MCF 10A (cell line): ENCODE measurements at regions not wholly inside any gene's neighbourhood (a gene's known extent, or its start where the extent isn't known, plus 50 kb on each side); places are given as distances from the start of the nearest gene placed in this dataset.

Experiments
- BruUV-seq: library from RNA; stranded (reverse); fragments of 400-500 nt; replicated peaks from 2 replicates; lab custom pipeline; 2021; lab: Mats Ljungman, UMichigan
- CTCF ChIA-PET: fragments of 300-600 bp; sonication (Branson Sonifier 250); formaldehyde crosslinking; extraction: SDS; loops from one replicate; lab custom pipeline; 2021; ENCODE audit warnings: antibody characterized with exemption, inconsistent platforms; lab: Yijun Ruan, JAX
- POLR2A ChIA-PET: fragments of 300-600, 350-650 bp; sonication (Branson Sonifier 250); formaldehyde crosslinking; extraction: SDS; loops from one replicate; lab custom pipeline; 2020; ENCODE audit warnings: antibody characterized with exemption, inconsistent platforms; lab: Yijun Ruan, JAX
- DNase-seq: peaks from one replicate; pipeline ENCODE4 v3.0.0-alpha.2; 2018; ENCODE audit not compliant: unreplicated experiment
- H3K27ac Mint-ChIP-seq: one replicate; pipeline ENCODE4 v1.8.0; 2022; ENCODE audit warnings: mild to moderate bottlenecking, low read depth, mixed read lengths; ENCODE audit not compliant: unreplicated experiment
- H3K27me3 Mint-ChIP-seq: one replicate; pipeline ENCODE4 v1.8.0; 2022; ENCODE audit warnings: mixed read lengths; ENCODE audit not compliant: insufficient read depth, unreplicated experiment
- H3K36me3 Mint-ChIP-seq: one replicate; pipeline ENCODE4 v1.8.0; 2022; ENCODE audit warnings: mild to moderate bottlenecking, moderate library complexity, mixed read lengths; ENCODE audit not compliant: insufficient read depth, unreplicated experiment
- H3K4me1 Mint-ChIP-seq: one replicate; pipeline ENCODE4 v1.8.0; 2022; ENCODE audit warnings: mixed read lengths; ENCODE audit not compliant: insufficient read depth, unreplicated experiment
- H3K4me3 Mint-ChIP-seq: one replicate; pipeline ENCODE4 v1.8.0; 2022; ENCODE audit warnings: mild to moderate bottlenecking, moderate library complexity, mixed read lengths; ENCODE audit not compliant: unreplicated experiment
- H3K9me3 Mint-ChIP-seq: one replicate; pipeline ENCODE4 v1.8.0; 2022; ENCODE audit warnings: mixed read lengths; ENCODE audit not compliant: unreplicated experiment
- intact Hi-C: fragments of 100-400 bp; cut with micrococcal nuclease; formaldehyde crosslinking; loops from 2 replicates; pipeline ENCODE4 v1.14.1; 2022
- TF ChIP-seq, protein P1 (sequence below): fragments of 200-600 bp; IDR thresholded peaks from one replicate; pipeline ENCODE4 v1.8.0; 2022; ENCODE audit warnings: antibody characterized with exemption, mild to moderate bottlenecking; ENCODE audit not compliant: unreplicated experiment

DNA sequence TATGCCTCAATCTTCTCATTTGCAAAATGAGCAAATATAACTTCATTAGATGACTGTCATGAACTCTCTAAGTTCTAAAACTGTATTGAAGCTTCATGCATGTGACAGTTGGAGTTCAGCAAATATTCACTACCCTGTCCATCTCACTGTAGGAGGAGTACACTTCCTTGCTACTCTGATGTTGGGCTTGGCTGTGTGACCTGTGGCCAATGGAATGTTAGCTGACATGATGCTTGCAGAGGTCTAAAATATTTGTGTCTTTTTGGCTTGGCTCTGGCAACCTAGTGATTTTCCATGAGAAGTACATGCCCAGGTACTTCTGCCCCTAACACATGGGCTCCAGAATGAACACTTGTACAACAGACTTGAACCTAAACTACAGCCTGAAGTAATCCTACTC, 203.1 kb upstream of the ANKH start:
- no peaks in the 10 kb centered on the region for H3K27me3 Mint-ChIP-seq
- no peak overlapping the region for H3K4me3 Mint-ChIP-seq
- H3K36me3 Mint-ChIP-seq = no peaks in the 10 kb centered on the region
- intact Hi-C loops = no loop called here
- BruUV-seq = no TSS peak
- H3K4me1 Mint-ChIP-seq = no peaks in the 10 kb centered on the region
- ChIA-PET POLR2A (no interaction called here), CTCF (interaction anchor here (0.6 to 0.8 kb wide), 3 partner anchors 12 to 936 kb away, joined by 3 to 4 read pairs (median 3); no protein-coding TSS in a partner anchor)
- H3K27ac Mint-ChIP-seq = no peak overlapping the region
- H3K9me3 Mint-ChIP-seq = no peaks in the 10 kb centered on the region
- TF ChIP-seq, protein P1, sequence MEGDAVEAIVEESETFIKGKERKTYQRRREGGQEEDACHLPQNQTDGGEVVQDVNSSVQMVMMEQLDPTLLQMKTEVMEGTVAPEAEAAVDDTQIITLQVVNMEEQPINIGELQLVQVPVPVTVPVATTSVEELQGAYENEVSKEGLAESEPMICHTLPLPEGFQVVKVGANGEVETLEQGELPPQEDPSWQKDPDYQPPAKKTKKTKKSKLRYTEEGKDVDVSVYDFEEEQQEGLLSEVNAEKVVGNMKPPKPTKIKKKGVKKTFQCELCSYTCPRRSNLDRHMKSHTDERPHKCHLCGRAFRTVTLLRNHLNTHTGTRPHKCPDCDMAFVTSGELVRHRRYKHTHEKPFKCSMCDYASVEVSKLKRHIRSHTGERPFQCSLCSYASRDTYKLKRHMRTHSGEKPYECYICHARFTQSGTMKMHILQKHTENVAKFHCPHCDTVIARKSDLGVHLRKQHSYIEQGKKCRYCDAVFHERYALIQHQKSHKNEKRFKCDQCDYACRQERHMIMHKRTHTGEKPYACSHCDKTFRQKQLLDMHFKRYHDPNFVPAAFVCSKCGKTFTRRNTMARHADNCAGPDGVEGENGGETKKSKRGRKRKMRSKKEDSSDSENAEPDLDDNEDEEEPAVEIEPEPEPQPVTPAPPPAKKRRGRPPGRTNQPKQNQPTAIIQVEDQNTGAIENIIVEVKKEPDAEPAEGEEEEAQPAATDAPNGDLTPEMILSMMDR = no peak
- no peak for DNase-seq

DNA sequence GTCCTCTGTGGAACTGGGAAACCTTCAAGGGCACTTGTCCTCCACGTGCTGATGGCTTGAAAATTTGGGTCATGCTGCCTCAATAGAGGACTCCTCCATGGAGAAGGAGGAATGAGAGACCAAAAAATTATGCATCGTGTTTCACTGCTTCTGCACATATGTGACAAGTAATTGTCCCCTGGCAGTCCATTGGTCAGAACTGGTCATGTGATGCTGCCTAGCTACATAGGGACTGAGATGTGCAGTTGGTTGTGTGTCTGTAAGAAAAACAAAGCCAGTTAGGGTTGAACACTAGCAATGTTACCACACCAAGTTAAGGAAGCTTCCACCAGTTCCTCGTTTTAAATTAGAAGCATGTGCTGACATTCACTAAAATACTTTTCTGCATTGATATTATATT, 201.9 kb upstream of the ANKH start:
- BruUV-seq = no TSS peak
- ChIA-PET CTCF (interaction anchor here (0.7 kb wide), 1 partner anchor 1671 kb away, joined by 3 read pairs; no protein-coding TSS in a partner anchor), POLR2A (no interaction called here)
- Mint-ChIP-seq H3K4me3 (no peak overlapping the region), H3K4me1 (no peaks in the 10 kb centered on the region), H3K27ac (no peak overlapping the region), H3K36me3 (no peaks in the 10 kb centered on the region), H3K27me3 (no peaks in the 10 kb centered on the region), H3K9me3 (no peaks in the 10 kb centered on the region)
- TF ChIP-seq, protein P1 = no peak
- intact Hi-C loops = no loop called here
- no peak for DNase-seq

DNA sequence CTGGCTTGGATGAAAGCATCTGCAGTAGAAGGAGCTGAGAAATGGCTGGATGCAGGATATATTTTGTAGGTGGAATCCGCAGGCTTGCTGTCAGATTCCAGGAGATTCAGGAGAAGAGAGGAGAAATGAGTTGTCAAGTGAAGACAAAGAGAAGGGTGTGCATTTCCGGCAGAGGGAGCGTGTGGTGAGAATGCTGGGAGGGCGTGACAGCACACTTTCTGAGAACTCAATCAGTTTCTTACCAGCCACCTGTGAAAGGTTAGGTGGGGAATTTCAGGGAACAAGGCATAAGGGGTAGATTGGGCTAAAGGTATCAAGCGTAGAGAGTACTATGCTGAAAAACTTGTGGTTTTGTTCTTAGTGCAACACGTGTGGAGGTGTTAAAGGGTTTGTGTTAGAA, 199.3 kb upstream of the ANKH start:
- H3K27ac Mint-ChIP-seq = no peak overlapping the region
- H3K4me3 Mint-ChIP-seq = no peak overlapping the region
- no peaks in the 10 kb centered on the region for H3K4me1 Mint-ChIP-seq
- H3K36me3 Mint-ChIP-seq = no peaks in the 10 kb centered on the region
- TF ChIP-seq, protein P1 = no peak
- intact Hi-C loops = no loop called here
- no peaks in the 10 kb centered on the region for H3K9me3 Mint-ChIP-seq
- H3K27me3 Mint-ChIP-seq = no peaks in the 10 kb centered on the region
- BruUV-seq = no TSS peak
- ChIA-PET CTCF (no interaction called here), POLR2A (no interaction called here)
- no peak for DNase-seq

DNA sequence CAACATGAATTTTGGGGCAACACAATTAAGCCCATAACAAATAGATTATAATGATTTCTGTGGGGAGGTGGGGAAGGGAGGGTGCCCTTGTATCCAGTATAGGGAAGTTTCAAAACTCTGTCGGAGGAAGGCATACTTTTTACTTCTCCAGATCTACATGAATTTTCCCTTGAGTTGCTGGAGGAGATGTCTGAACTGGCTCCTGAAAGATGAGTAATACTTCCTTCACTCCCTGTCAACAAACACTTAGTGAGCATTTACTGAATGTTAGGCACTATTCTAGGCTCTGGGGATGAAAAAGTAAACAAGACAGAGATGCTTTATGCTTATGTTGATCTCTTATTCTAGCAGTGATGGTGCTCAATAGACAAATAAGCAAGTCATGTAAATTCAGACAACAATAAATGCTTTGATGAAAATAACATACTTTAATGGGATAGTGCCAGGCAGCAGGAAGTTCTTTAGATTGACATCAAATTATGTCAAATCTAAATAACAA, 197.9 kb upstream of the ANKH start:
- ChIA-PET POLR2A (no interaction called here), CTCF (no interaction called here)
- TF ChIP-seq, protein P1 = no peak
- no peaks in the 10 kb centered on the region for H3K9me3 Mint-ChIP-seq
- no TSS peak for BruUV-seq
- no peaks in the 10 kb centered on the region for H3K36me3 Mint-ChIP-seq
- H3K27me3 Mint-ChIP-seq = no peaks in the 10 kb centered on the region
- H3K4me1 Mint-ChIP-seq = no peaks in the 10 kb centered on the region
- no peak overlapping the region for H3K4me3 Mint-ChIP-seq
- DNase-seq = no peak
- intact Hi-C loops = no loop called here
- H3K27ac Mint-ChIP-seq = no peak overlapping the region
